K562 (cell line): ENCODE measurements at regions not wholly inside any gene's neighbourhood (a gene's known extent, or its start where the extent isn't known, plus 50 kb on each side); places are given as distances from the start of the nearest gene placed in this dataset.

Experiments
- ATAC-seq: fragments of 200-7000 bp; cut with Tn5 transposase; 3 replicates; pipeline ENCODE4 v1.9.1; 2020; ENCODE audit warnings: moderate library complexity
- BruUV-seq: library from RNA; stranded (reverse); fragments of 400-500 nt; replicated peaks from 2 replicates; lab custom pipeline; 2021; lab: Mats Ljungman, UMichigan
- CTCF ChIA-PET: fragments of 300-600 bp; formaldehyde crosslinking; extraction: SDS; loops from one replicate; lab custom pipeline; 2021; ENCODE audit warnings: low intra/inter-chr PET ratio; lab: Yijun Ruan, JAX
- POLR2A ChIA-PET: fragments of 300-600, 350-650 bp; sonication (Branson Sonifier 250); formaldehyde crosslinking; extraction: SDS; loops from one replicate; lab custom pipeline; 2021; ENCODE audit warnings: antibody characterized with exemption, inconsistent platforms; lab: Yijun Ruan, JAX
- DNase-seq, 4 experiments: peaks; one replicate each; pipeline versions ENCODE4 v3.0.0 to v3.0.0-alpha.2; 2011 to 2018; ENCODE audit warnings: low spot score in 3 of 4, mixed read lengths in 3 of 4; ENCODE audit errors: extremely low read depth in 1 of 4
- FAIRE-seq: peaks from 2 replicates; lab custom pipeline; 2011; peaks lifted over from hg19 to GRCh38; lab: Jason Lieb, UNC
- H2AFZ ChIP-seq: 2 replicates; pipeline ENCODE4 v1.6.0; 2011; ENCODE audit warnings: low read depth, low read length, control low read depth, inconsistent platforms
- H3K27ac ChIP-seq: fragments of 200-600 bp; 3 replicates; pipeline ENCODE4 v1.8.0; 2011; ENCODE audit warnings: low read depth, mild to moderate bottlenecking, control low read depth, inconsistent platforms, low read length, moderate library complexity, mixed read lengths; ENCODE audit errors: extremely low read depth
- H3K27me3 ChIP-seq, 2 experiments: fragments of 300-600 bp in 1 of 2; 2 replicates in 1 of 2; 3 replicates in 1 of 2; pipeline versions ENCODE4 v1.6.0 to v1.8.0; 2011; ENCODE audit warnings: inconsistent platforms in 2 of 2, low read length in 2 of 2, mild to moderate bottlenecking in 1 of 2, mixed read lengths in 1 of 2, moderate library complexity in 1 of 2; ENCODE audit not compliant: control insufficient read depth in 2 of 2, insufficient read depth in 2 of 2
- H3K36me3 ChIP-seq: fragments of 300-600 bp; 3 replicates; pipeline ENCODE4 v1.8.0; 2011; ENCODE audit warnings: mild to moderate bottlenecking, low read length, inconsistent platforms; ENCODE audit not compliant: control insufficient read depth, insufficient read depth
- H3K4me1 ChIP-seq, 2 experiments: fragments of 200-600 bp in 1 of 2; replicated peaks in 1 of 2; 2 replicates in 1 of 2; 3 replicates in 1 of 2; pipeline versions ENCODE4 v1.5.1 to v1.8.0; 2011; ENCODE audit warnings: inconsistent platforms in 2 of 2, low read length in 2 of 2, mild to moderate bottlenecking in 1 of 2, mixed read lengths in 1 of 2, moderate library complexity in 1 of 2; ENCODE audit not compliant: control insufficient read depth in 2 of 2, insufficient read depth in 2 of 2
- H3K4me2 ChIP-seq: 2 replicates; pipeline ENCODE4 v1.6.1; 2011; ENCODE audit warnings: low read length, control low read depth, inconsistent platforms, mixed read lengths; ENCODE audit not compliant: insufficient read depth
- H3K4me3 ChIP-seq: fragments of 200-600 bp; sonication (generic), shearing (Covaris generic); 2 replicates; pipeline ENCODE4 v1.5.1; 2016; ENCODE audit warnings: control low read depth, inconsistent platforms
- H3K79me2 ChIP-seq: fragments of 200-600 bp; 3 replicates; pipeline ENCODE4 v1.8.0; 2011; ENCODE audit warnings: low read length, inconsistent platforms; ENCODE audit not compliant: control insufficient read depth, insufficient read depth
- H3K9ac ChIP-seq, 2 experiments: 2 replicates each; pipeline versions ENCODE4 v1.6.0 to v1.6.1; 2011; ENCODE audit warnings: low read depth in 2 of 2, low read length in 2 of 2, control low read depth in 1 of 2, inconsistent platforms in 1 of 2, mild to moderate bottlenecking in 1 of 2, mixed read lengths in 1 of 2; ENCODE audit not compliant: insufficient read depth in 1 of 2
- H3K9me1 ChIP-seq: one replicate; pipeline ENCODE4 v1.6.0; 2011; ENCODE audit warnings: inconsistent platforms, mild to moderate bottlenecking, low read length, moderate library complexity; ENCODE audit not compliant: control insufficient read depth, insufficient read depth
- H3K9me3 ChIP-seq: replicated peaks from 2 replicates; pipeline ENCODE4 v1.5.1; 2011; ENCODE audit warnings: low read depth, low read length, inconsistent platforms; ENCODE audit not compliant: control insufficient read depth, insufficient read depth
- H4K20me1 ChIP-seq: replicated peaks from 2 replicates; pipeline ENCODE4 v1.6.1; 2011; ENCODE audit warnings: low read length, inconsistent platforms, mixed read lengths; ENCODE audit not compliant: control insufficient read depth, insufficient read depth
- CBX3 ChIP-seq, 2 experiments: IDR thresholded peaks; 1 replicate in 1 of 2; 2 replicates in 1 of 2; pipeline ENCODE4 v1.6.1; 2012; ENCODE audit warnings: inconsistent platforms in 2 of 2, low read length in 2 of 2, borderline replicate concordance in 1 of 2, control low read depth in 1 of 2
- CUX1 ChIP-seq: fragments of 200-800 bp; sonication (Bioruptor generic); IDR thresholded peaks from 2 replicates; pipeline ENCODE4 v1.6.1; 2016; ENCODE audit warnings: missing genetic modification characterization, missing compliant biosample characterization
- EGR1 ChIP-seq: fragments of 450-650 bp; conservative IDR thresholded peaks from 2 replicates; pipeline ENCODE4 v1.6.1; 2017; ENCODE audit warnings: mild to moderate bottlenecking
- EHMT2 ChIP-seq: fragments of 450-650 bp; IDR thresholded peaks from 2 replicates; pipeline ENCODE4 v1.6.1; 2018; ENCODE audit warnings: antibody characterized with exemption
- ERF ChIP-seq: fragments of 450-650 bp; formaldehyde crosslinking; IDR thresholded peaks from 2 replicates; pipeline ENCODE4 v1.4.0; 2020; ENCODE audit warnings: mild to moderate bottlenecking, mixed read lengths
- GTF2B ChIP-seq: IDR thresholded peaks from 2 replicates; pipeline ENCODE4 v1.6.1; 2011; ENCODE audit not compliant: insufficient read length; ENCODE audit errors: extremely low read depth
- HEY1 ChIP-seq: fragments of 250-450 bp; sonication (Bioruptor Pico); IDR thresholded peaks from 2 replicates; pipeline ENCODE4 v1.5.0; 2020; ENCODE audit warnings: mild to moderate bottlenecking, moderate library complexity, borderline replicate concordance
- MECOM ChIP-seq: fragments of 250-450 bp; sonication (Bioruptor Pico); IDR thresholded peaks from 2 replicates; pipeline ENCODE4 v1.8.0; 2022; ENCODE audit warnings: inconsistent platforms
- RBM22 ChIP-seq: fragments of 200-400 bp; formaldehyde crosslinking; IDR thresholded peaks from 2 replicates; pipeline ENCODE4 v1.6.1; 2018; ENCODE audit warnings: low read length, low read depth; ENCODE audit not compliant: poor library complexity, severe bottlenecking
- RBM25 ChIP-seq: fragments of 200-400 bp; formaldehyde crosslinking; IDR thresholded peaks from 2 replicates; pipeline ENCODE4 v1.6.1; 2018; ENCODE audit warnings: low read length, low read depth, moderate library complexity; ENCODE audit not compliant: severe bottlenecking
- SFPQ ChIP-seq: fragments of 200-400 bp; formaldehyde crosslinking; IDR thresholded peaks from 2 replicates; pipeline ENCODE4 v1.6.1; 2017; ENCODE audit warnings: mild to moderate bottlenecking, low read depth, low read length, moderate library complexity
- SMAD2 ChIP-seq: fragments of 150-350 bp; IDR thresholded peaks from 2 replicates; pipeline ENCODE4 v1.6.1; 2014; ENCODE audit warnings: low read depth, mild to moderate bottlenecking, low read length
- TARDBP ChIP-seq: fragments of 450-650 bp; IDR thresholded peaks from 2 replicates; pipeline ENCODE4 v1.6.1; 2016
- ZC3H4 ChIP-seq: sonication (generic); formaldehyde crosslinking; IDR thresholded peaks from 2 replicates; pipeline ENCODE4 v1.9.0; 2021; ENCODE audit warnings: missing genetic modification reagents, borderline replicate concordance
- ZKSCAN1 ChIP-seq: fragments of 150-350 bp; IDR thresholded peaks from 2 replicates; pipeline ENCODE4 v1.6.1; 2016; ENCODE audit warnings: low read depth, low read length
- WGBS: fragments of 100-300 bp; shearing (Covaris generic); methylation state at CpG from one replicate; pipeline ENCODE4 v1.1.6; 2016; ENCODE audit warnings: low coverage, mixed read lengths; ENCODE audit not compliant: insufficient coverage; ENCODE audit errors: missing lambda C conversion rate; 5-methylcytosine and 5-hydroxymethylcytosine counted together
- in situ Hi-C: fragments of 300-500 bp; cut with MboI; formaldehyde crosslinking; loops from 4 replicates; pipeline ENCODE4 v1.15.0; 2018; ENCODE audit warnings: inconsistent platforms, mixed read lengths
- intact Hi-C: fragments of 100-400 bp; cut with micrococcal nuclease; formaldehyde crosslinking; loops from 2 replicates; pipeline ENCODE4 v1.14.2; 2022

GRCh38 chr3:34837848-34838741 is 801.2 kb upstream of the ARPP21 start:
- no peaks in the 10 kb centered on the region for H3K4me1 ChIP-seq
- in situ Hi-C loops = no loop called here
- intact Hi-C loops = no loop called here
- H3K9ac ChIP-seq = no peak overlapping the region
- no peaks in the 10 kb centered on the region for H3K9me1 ChIP-seq
- no peak overlapping the region for H3K4me3 ChIP-seq
- no peaks in the 10 kb centered on the region for H3K9me3 ChIP-seq
- WGBS = 2% methylated on average over 4 of the region's 4 CpGs
- H3K4me2 ChIP-seq = no peak overlapping the region
- POLR2A ChIA-PET = no interaction called here
- H3K36me3 ChIP-seq = no peaks in the 10 kb centered on the region
- CTCF ChIA-PET = no interaction called here
- H4K20me1 ChIP-seq = no peaks in the 10 kb centered on the region
- no peak overlapping the region for H2AFZ ChIP-seq
- H3K27ac ChIP-seq = no peak overlapping the region
- H3K27me3 ChIP-seq = no peaks in the 10 kb centered on the region
- ATAC-seq (no peak), FAIRE-seq (no peak), DNase-seq (no peak)
- BruUV-seq = no TSS peak
- no peaks in the 10 kb centered on the region for H3K79me2 ChIP-seq
- TF ChIP-seq ZC3H4 (no peak), CUX1 (CRISPR knock-in tag) (no peak), TARDBP (no peak), RBM25 (no peak), EHMT2 (no peak), RBM22 (no peak), ZKSCAN1 (no peak), SMAD2 (no peak), CBX3 (IDR thresholded peaks at IDR 0.05; ENCODE audit: borderline replicate concordance in 1 of 2, low read length in 2 of 2) (no peak), GTF2B (no peak), ERF (no peak), SFPQ (no peak), HEY1 (CRISPR knock-in tag) (no peak), MECOM (CRISPR knock-in tag) (no peak), EGR1 (no peak)
